Esophagus squamous epithelium (tissue), 5 donors: ENCODE measurements at regions not wholly inside any gene's neighbourhood (a gene's known extent, or its start where the extent isn't known, plus 50 kb on each side); places are given as distances from the start of the nearest gene placed in this dataset.

Experiments used
- DNase-seq: peaks from one replicate; lab custom pipeline; 2025; lab: John Stamatoyannopoulos, UW
- H3K27ac ChIP-seq, 4 donors: fragments of 200-600 bp; sonication (generic); one replicate each; pipeline ENCODE4 v1.5.1; 2016 to 2019; ENCODE audit warnings: mild to moderate bottlenecking in 1 of 4
- H3K27me3 ChIP-seq, 4 donors: fragments of 200-600 bp; sonication (generic); 1 replicate in 3 of 4; 2 replicates in 1 of 4; pipeline versions ENCODE4 v1.5.1 to v1.6.0; 2017 to 2021; ENCODE audit warnings: antibody characterized with exemption in 1 of 4
- H3K36me3 ChIP-seq, 3 donors: fragments of 200-600 bp; sonication (generic); one replicate each; pipeline ENCODE4 v1.5.1; 2016 to 2019
- H3K4me1 ChIP-seq, 3 donors: fragments of 200-600 bp; sonication (generic); one replicate each; pipeline ENCODE4 v1.5.1; 2017 to 2019
- H3K4me3 ChIP-seq, 4 donors: fragments of 200-600 bp; sonication (generic); 1 replicate in 3 of 4; 2 replicates in 1 of 4; pipeline ENCODE4 v1.5.1; 2016 to 2019; ENCODE audit warnings: mild to moderate bottlenecking in 2 of 4, moderate library complexity in 1 of 4
- H3K9me3 ChIP-seq, 3 donors: fragments of 200-600 bp; sonication (generic); one replicate each; pipeline ENCODE4 v1.5.1; 2016 to 2019
- POLR2A ChIP-seq, 4 donors: fragments of 450-650 bp; IDR thresholded peaks; one replicate each; pipeline ENCODE4 v1.6.1; 2017; ENCODE audit warnings: antibody characterized with exemption in 4 of 4, mild to moderate bottlenecking in 4 of 4, moderate library complexity in 3 of 4
- WGBS, 2 donors: methylation state at CpG; one replicate each; pipeline ENCODE4 v1.1.5; 2018; 5-methylcytosine and 5-hydroxymethylcytosine counted together
- intact Hi-C: fragments of 100-400 bp; cut with DNase I; formaldehyde crosslinking; loops from one replicate; pipeline ENCODE4 v1.15.0; 2022
- TF ChIP-seq, protein P1 (sequence below), 6 experiments: fragments of 450-650 bp in 4 of 6; fragments of 200-600 bp in 2 of 6; sonication (generic) in 2 of 6; IDR thresholded peaks; one replicate each; pipeline ENCODE4 v1.5.1; 2016 to 2019; ENCODE audit warnings: antibody characterized with exemption in 6 of 6, mild to moderate bottlenecking in 4 of 6, moderate library complexity in 4 of 6
- donor health status: DM: yes; HTN: yes; CAD: no.

GRCh38 chr14:66114071-66114470, 372.1 kb upstream of the CCDC196 start:
- no peaks in the 10 kb centered on the region for H3K36me3 ChIP-seq
- no peak for DNase-seq
- no peak overlapping the region for H3K4me3 ChIP-seq
- WGBS, 2 donors: 61 to 78% methylated on average over 3 of the region's 3 CpGs
- intact Hi-C loops: no loop called here
- no peaks in the 10 kb centered on the region for H3K9me3 ChIP-seq
- no peak for TF ChIP-seq POLR2A (IDR thresholded peaks at IDR 0.05)
- TF ChIP-seq, protein P1, sequence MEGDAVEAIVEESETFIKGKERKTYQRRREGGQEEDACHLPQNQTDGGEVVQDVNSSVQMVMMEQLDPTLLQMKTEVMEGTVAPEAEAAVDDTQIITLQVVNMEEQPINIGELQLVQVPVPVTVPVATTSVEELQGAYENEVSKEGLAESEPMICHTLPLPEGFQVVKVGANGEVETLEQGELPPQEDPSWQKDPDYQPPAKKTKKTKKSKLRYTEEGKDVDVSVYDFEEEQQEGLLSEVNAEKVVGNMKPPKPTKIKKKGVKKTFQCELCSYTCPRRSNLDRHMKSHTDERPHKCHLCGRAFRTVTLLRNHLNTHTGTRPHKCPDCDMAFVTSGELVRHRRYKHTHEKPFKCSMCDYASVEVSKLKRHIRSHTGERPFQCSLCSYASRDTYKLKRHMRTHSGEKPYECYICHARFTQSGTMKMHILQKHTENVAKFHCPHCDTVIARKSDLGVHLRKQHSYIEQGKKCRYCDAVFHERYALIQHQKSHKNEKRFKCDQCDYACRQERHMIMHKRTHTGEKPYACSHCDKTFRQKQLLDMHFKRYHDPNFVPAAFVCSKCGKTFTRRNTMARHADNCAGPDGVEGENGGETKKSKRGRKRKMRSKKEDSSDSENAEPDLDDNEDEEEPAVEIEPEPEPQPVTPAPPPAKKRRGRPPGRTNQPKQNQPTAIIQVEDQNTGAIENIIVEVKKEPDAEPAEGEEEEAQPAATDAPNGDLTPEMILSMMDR (IDR thresholded peaks at IDR 0.05): no peak
- H3K27ac ChIP-seq: no peak overlapping the region
- peaks cover 0 to 13% (median 0%) of the 10 kb centered on the region in 3 donors for H3K4me1 ChIP-seq
- no peaks in the 10 kb centered on the region for H3K27me3 ChIP-seq

DNA sequence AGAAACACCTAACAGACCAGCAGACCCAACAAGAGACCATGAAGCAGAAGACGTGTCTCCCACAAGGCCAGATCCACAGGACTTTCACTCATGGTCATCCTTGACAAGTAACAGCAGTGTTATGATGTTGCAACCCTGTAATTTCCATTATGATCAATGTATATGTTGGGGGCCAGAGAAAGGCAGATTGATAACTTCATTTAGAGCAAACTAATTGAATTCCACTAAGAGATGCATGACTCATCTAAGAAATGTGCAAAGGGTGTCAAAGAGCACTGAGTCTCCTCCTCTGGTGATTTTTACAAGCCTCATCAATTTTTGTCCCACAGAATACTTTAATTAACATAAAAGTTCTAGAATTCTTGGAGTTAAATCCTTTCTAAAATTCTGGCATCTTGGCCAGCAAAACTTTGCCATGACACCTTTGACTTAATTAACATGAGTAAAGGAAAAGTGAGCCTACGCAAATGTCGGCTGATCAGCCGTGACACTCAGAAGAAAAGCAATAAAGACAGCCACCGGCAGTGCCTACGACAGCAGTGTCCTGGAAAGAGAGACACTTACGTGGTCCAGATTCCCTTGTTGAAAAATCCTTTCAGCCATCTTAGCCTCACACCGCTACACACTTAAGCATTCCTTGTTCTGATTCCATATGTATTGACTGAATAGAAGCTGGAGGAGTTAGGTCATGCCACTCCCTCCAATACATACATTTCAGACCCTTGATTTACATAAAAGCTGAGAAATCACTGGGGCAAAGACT, 370.2 kb upstream of the CCDC196 start:
- intact Hi-C loops: no loop called here
- Histone ChIP-seq H3K9me3 (no peaks in the 10 kb centered on the region), H3K4me1 (peaks cover 0 to 13% (median 0%) of the 10 kb centered on the region in 3 donors), H3K4me3 (no peak overlapping the region), H3K36me3 (no peaks in the 10 kb centered on the region), H3K27ac (no peak overlapping the region), H3K27me3 (no peaks in the 10 kb centered on the region)
- DNase-seq: no peak
- TF ChIP-seq, protein P1 (IDR thresholded peaks at IDR 0.05): no peak
- TF ChIP-seq POLR2A (IDR thresholded peaks at IDR 0.05): no peak
- WGBS, 2 donors: 90 to 91% methylated on average over 8 of the region's 8 CpGs

- no peaks in the 10 kb centered on the region for H3K36me3 ChIP-seq
- 77 to 89% methylated on average over 4 of the region's 4 CpGs for WGBS, 2 donors
- DNase-seq: no peak
- H3K27me3 ChIP-seq: no peaks in the 10 kb centered on the region
- H3K4me3 ChIP-seq: no peak overlapping the region
- no peak overlapping the region for H3K27ac ChIP-seq
- intact Hi-C loops: no loop called here
- H3K4me1 ChIP-seq: peaks cover 0 to 13% (median 0%) of the 10 kb centered on the region in 3 donors
- H3K9me3 ChIP-seq: no peaks in the 10 kb centered on the region
- TF ChIP-seq, protein P1 (IDR thresholded peaks at IDR 0.05): no peak
- TF ChIP-seq POLR2A (IDR thresholded peaks at IDR 0.05): no peak
These were observed 369.4 kb upstream of the CCDC196 start for GRCh38 chr14:66116732-66117131.

- TF ChIP-seq, protein P1 (IDR thresholded peaks at IDR 0.05): no peak
- no peak for TF ChIP-seq POLR2A (IDR thresholded peaks at IDR 0.05)
- H3K9me3 ChIP-seq: no peaks in the 10 kb centered on the region
- WGBS, 2 donors: 28 to 37% methylated on average over 3 of the region's 3 CpGs
These were observed 368.6 kb upstream of the CCDC196 start for GRCh38 chr14:66117600-66117999.

DNA sequence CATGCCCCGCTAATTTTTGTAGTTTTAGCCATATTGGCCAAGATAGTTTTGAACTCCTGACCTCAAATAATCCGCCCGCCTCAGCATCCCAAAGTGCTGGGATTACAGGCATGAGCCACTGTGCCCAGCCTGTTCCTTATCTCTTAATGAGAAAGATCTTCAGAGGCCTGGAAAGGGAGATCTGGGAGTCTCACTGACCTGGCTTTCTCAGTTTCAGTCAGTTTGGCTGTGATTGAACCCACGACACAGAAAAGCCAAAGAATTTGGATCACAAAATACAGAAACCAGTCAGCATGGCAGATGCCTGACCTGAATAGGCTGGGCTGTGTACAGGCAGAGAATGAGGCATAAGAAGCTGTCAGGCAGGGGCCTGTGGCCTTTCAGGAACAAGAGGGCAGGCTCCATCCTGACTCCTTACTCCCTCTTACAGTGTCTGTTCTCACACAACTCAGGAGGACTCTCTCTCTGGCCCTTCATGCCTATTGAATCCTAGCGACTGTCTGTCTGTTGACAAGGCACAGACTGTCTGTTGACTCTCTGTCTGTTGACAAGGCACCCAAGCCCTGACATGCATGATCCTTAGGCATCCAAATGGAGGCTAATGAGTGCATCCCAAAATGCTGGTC, 366.5 kb upstream of the CCDC196 start:
- no peaks in the 10 kb centered on the region for H3K9me3 ChIP-seq
- TF ChIP-seq, protein P1 (IDR thresholded peaks at IDR 0.05): no peak
- TF ChIP-seq POLR2A (IDR thresholded peaks at IDR 0.05): no peak
- no peaks in the 10 kb centered on the region for H3K36me3 ChIP-seq
- intact Hi-C loops: no loop called here
- 83 to 95% methylated on average over 4 of the region's 5 CpGs for WGBS, 2 donors
- no peak for DNase-seq
- no peak overlapping the region for H3K4me3 ChIP-seq
- H3K27me3 ChIP-seq: no peaks in the 10 kb centered on the region
- peaks cover 0 to 13% (median 0%) of the 10 kb centered on the region in 3 donors for H3K4me1 ChIP-seq
- no peak overlapping the region for H3K27ac ChIP-seq

More at GRCh38 chr14:66117600-66117999, 368.6 kb upstream of the CCDC196 start:
- Histone ChIP-seq H3K27ac (no peak overlapping the region), H3K4me1 (peaks cover 0 to 13% (median 0%) of the 10 kb centered on the region in 3 donors), H3K27me3 (no peaks in the 10 kb centered on the region), H3K36me3 (no peaks in the 10 kb centered on the region), H3K4me3 (no peak overlapping the region)
- no peak for DNase-seq
- intact Hi-C loops: no loop called here
